Stimulated activated CD8-positive, alpha-beta memory T cell treated with anti-CD3 and anti-CD28 coated beads, Interleukin-4, amount 100 ng/mL, for 4 hours (primary cell): ENCODE measurements at regions not wholly inside any gene's neighbourhood (a gene's known extent, or its start where the extent isn't known, plus 50 kb on each side); places are given as distances from the start of the nearest gene placed in this dataset.
"Not testable (repeated sequence)": the region's sequence is repeated elsewhere in the genome, so short reads cannot be mapped to it uniquely, and the experiment has no call there.

Experiments
- DNase-seq, 2 donors: peaks; one replicate each; pipeline ENCODE4 v3.0.0-alpha.2; 2020; ENCODE audit warnings: low read depth in 2 of 2, low spot score in 1 of 2

DNA sequence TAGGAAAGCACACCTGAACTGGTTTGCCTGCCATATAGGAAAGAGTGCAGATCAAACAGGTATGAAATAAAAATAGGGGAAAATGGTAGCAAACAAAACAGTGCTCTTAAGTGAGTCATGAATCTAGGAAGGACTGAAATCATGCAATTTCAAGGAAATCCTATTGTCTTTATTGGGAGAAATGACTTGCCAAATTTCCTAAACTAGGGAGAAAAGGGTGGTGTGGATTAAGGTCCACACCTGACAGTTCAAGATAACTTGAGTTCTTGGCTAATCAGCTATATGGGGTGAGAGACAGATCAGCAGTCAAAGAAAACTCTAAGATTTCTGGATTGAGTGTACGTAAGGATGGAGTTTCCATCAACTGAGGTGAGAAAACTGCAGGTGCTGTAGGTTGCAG lies 101.1 kb downstream of the PRKAB2 start:
- DNase-seq, result no peak

- DNase-seq, result no peak
These were observed 109.3 kb downstream of the PRKAB2 start for GRCh38 chr1:147062956-147063355.

- DNase-seq, result not testable (repeated sequence)
These were observed 110.4 kb downstream of the PRKAB2 start for GRCh38 chr1:147061880-147062279.

- DNase-seq, result no peak
These were observed 115.1 kb downstream of the NBPF12 start for GRCh38 chr1:147053269-147053668.

- DNase-seq, result no peak
These were observed 114.6 kb downstream of the NBPF12 start for GRCh38 chr1:147052677-147053076.

DNA sequence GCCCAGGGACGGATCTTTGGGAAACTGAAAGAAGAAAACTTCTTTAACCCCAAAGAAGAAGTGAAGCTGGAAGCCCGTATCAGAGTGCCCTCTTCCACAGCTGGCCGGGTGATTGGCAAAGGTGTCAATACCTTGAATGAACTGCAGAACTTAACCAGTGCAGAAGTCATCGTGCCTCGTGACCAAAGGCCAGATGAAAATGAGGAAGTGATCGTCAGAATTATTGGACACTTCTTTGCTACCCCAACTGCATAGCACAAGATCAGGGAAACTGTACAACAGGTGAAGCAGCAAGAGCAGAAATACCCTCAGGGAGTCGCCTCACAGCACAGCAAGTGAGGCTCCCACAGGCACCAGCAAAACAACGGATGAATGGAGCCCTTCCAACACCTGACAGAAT lies 114.0 kb downstream of the NBPF12 start:
- DNase-seq, result no peak

- DNase-seq, result no peak
These were observed 113.0 kb downstream of the NBPF12 start for GRCh38 chr1:147051136-147051535.

DNA sequence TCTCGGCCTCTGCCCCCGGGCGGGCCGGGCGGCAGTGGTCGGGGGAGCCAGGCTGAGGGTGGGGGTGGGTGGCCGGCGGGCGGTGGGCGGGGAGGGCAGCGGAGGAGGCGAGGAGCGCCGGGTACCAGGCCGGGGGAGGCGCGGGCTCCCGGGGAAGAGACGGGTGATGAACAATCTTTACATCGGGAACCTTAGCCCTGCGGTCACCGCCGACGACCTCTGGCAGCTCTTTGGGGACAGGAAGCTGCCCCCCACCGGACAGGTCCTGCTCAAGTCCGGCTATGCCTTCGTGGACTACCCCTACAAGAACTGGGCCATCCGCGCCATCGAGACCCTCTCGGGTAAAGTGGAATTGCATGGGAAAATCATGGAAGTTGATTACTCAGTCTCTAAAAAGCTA lies 112.5 kb downstream of the NBPF12 start:
- no peak for DNase-seq

DNA sequence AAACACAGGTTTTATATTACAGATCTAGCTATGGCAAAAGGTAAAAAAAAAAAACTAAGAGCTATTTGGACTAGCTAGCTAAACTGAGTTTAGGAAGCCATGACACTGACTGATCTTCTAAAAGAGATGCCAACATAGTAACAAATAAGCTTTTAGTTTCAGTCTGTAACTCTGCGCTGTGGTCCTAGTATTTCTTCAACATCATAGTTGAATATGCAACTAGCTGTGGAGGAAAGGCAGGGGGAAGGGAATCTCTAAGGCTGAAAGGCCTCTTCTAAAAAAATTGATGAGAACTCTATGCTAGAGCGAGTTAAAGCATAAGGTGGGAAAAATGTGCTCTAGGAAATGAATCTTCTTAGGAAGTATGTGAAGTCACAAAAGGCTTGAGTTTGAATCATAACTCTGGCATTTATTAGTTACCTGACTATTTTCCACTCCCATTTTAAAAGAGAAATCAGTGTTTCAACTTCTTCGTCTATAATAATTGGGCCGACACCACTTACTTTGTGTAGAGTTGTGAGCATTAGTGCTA lies 108.8 kb downstream of the NBPF12 start:
- not testable (repeated sequence) for DNase-seq

DNA sequence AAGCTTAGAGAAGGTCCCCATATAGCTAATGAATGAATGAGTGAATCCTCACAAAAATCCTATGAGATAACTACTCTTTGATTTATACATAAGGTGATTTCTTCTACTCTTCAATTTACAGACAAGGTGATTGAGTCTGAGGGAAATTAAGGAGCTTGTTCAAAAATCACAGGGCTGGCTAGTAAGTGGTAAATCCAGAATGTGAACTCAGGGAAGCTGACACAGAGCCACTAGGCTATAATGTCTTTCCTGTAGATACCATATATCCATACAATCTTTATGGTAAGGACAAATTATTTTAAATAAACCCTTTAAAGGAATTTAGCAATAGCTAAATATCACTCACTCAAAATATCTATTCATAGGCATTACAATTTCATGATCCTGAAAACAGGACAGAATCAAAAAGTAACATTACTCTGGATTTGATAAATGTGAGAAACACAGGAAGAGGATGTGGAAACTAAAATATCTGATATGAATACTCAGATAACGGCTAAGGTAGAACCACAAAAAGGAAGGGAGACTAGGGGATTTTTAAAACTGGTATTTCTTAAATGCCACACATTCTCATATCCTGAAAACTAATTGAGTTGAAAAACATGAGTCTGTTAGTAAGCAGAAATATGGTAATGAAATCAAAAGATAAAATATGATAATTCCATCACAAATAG lies 108.2 kb downstream of the NBPF12 start:
- DNase-seq, result no peak
